Uterus (tissue), 2 donors: ENCODE measurements at regions not wholly inside any gene's neighbourhood (a gene's known extent, or its start where the extent isn't known, plus 50 kb on each side); places are given as distances from the start of the nearest gene placed in this dataset.

Source experiments
- CTCF ChIP-seq, 4 experiments: fragments of 200-600 bp in 2 of 4; fragments of 450-650 bp in 2 of 4; sonication (generic) in 2 of 4; IDR thresholded peaks; one replicate each; pipeline ENCODE4 v1.5.1; 2016 to 2019; ENCODE audit warnings: antibody characterized with exemption in 4 of 4, mild to moderate bottlenecking in 2 of 4, moderate library complexity in 1 of 4
- POLR2A ChIP-seq, 2 donors: fragments of 450-650 bp; IDR thresholded peaks; one replicate each; pipeline ENCODE4 v1.6.1; 2016; ENCODE audit warnings: antibody characterized with exemption in 2 of 2, mild to moderate bottlenecking in 1 of 2, moderate library complexity in 1 of 2

GRCh38 chr1:228992907-228993535 is 257.7 kb downstream of the RHOU start:
- TF ChIP-seq CTCF (IDR thresholded peaks at IDR 0.05): no peak
- TF ChIP-seq POLR2A (IDR thresholded peaks at IDR 0.05): no peak
